ENCODE measurements at regions not wholly inside any gene's neighbourhood (a gene's known extent, or its start where the extent isn't known, plus 50 kb on each side); places are given as distances from the start of the nearest gene placed in this dataset.

DNA sequence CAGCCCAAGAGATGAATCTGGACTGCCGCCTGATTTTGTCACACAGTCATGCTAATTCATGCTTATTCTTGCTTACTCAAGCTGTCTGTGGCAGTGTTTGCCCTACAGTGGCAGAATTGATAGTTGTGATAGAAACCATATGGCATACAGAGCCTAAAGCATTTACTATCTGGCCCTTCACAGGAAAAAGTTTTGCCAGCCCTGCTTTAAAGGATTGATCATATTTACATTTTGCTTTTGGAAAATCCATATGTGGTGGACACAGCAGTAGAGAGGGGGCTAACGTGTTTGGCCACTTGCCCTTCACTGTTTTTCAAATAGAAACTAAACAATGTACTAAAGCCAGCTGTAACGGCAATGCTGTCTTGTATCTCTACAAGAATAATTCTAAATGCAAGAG is 974.0 kb upstream of the GHITM start:
- DNase-seq (ENCODE audit: low read depth), result no peak

DNA sequence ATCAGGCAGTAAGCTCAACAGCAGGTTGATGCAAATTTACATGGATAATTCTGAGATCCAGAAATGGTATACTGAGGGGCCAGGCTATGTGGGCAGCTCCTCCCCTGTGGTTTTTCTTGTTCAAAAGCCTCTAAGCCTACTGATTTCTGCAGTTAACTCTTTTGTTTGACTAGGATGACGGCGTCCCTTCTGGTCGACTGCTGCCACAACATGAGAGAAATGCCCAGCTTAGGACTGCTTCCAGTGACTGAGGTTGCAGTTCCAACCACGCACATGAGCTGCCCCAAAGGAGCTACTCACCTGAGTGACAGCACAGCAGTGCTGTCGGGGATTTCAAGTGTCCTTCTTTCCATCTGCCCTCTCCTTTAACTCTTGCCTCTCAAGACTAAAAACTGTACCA is 973.0 kb upstream of the GHITM start:
- peak; percentile 0 for DNase-seq (ENCODE audit: low read depth)

GRCh38 chr10:83167081-83167480 is 972.2 kb upstream of the GHITM start:
- DNase-seq (ENCODE audit: low read depth), result no peak

DNA sequence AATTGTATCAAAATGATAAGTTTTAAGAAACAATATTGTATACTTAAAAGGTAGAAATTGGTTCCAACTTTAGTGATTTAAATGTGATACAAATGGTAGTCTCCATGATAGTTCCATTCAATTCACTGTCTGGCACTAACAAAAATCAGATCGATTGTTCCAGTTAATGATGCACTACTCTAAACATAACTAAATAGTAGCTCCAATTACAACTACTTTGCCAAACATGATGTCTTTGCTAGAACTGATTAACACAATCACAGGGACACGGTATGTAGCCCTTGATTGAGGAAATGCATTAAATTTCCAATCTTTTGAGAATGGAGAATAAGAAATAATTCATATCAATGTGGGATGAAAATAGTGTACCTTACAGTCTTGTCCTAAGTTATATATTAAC is 962.4 kb upstream of the GHITM start:
- DNase-seq (ENCODE audit: low read depth), result no peak

DNA sequence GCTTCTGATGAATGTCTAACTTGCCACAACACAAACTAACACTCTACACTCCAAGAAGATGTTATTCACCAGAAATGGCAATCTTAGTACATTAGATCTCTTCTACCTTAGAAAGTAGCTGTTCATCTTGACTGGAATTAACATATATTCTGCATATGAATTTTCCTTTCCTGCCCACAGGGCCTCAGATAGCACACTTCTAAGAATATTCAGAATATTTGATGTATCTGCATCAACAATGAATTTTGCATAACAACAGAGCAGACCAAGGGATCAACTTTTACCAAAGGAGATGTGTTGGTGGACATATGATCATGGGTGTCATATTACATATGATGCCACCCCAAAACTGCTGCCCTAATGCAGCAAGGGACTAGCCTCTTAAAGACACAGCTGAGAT is 960.8 kb upstream of the GHITM start:
- no peak for DNase-seq (ENCODE audit: low read depth)

GRCh38 chr10:83179371-83179770 is 959.9 kb upstream of the GHITM start:
- no peak for DNase-seq (ENCODE audit: low read depth)

DNA sequence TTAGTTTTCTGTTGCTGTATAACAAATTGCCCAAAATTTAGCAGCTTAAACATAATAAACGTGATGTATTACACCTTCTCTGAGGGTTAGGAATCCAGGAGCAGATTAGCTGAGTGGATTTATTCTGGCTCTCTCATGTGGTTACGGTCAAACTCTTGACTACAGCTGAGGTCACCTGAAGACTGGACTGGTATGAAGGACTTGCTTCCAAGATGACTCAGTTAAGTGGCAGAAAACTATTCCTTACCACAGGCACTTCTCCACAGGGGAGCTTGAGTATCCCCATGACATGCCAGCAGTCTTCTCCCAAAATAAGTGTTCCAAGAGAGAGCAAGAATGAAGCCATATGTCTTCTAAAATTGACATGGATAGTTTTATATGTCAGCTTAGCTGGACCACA is 957.2 kb upstream of the GHITM start:
- no peak for DNase-seq (ENCODE audit: low read depth)

GRCh38 chr10:83184641-83185040 is 954.7 kb upstream of the GHITM start:
- no peak for DNase-seq (ENCODE audit: low read depth)

DNA sequence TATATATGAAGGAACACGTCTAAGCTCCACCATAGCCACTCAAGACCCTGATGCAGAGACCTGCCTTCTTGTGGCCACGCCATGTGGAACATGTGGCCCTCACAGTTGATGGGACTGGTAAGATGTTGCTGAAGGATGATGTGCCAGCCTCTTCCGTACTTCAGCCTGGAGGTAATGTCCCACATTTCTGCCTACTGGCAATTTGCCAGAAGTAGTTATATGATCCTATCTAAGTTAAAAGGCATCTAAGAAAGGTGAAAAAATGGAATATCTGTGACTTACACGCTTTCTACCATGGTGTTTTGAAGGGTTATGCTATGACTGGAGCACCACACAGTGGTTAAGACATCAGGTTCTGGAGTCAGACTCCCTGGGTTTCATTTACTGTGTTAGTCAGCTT is 948.7 kb upstream of the GHITM start:
- no peak for DNase-seq (ENCODE audit: low read depth)

DNA sequence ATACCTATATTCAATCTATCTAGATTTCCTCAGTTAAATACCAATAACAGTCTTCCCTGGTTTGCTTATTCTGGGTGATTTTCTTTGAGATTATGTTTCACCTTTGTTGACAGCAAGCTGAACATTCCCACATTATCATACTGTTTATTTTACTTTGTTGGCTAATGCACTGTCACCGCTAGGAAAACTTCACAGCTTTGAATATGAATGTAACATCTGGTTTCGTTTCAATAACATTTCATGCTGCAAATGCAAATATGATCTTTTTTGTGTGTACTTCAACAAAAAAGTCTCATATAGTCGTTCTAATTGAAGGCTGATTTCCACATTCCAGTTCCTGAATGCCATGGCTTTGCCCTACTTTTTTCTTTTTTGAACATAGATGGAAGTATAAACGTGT is 946.3 kb upstream of the GHITM start:
- DNase-seq (ENCODE audit: low read depth), result no peak

DNA sequence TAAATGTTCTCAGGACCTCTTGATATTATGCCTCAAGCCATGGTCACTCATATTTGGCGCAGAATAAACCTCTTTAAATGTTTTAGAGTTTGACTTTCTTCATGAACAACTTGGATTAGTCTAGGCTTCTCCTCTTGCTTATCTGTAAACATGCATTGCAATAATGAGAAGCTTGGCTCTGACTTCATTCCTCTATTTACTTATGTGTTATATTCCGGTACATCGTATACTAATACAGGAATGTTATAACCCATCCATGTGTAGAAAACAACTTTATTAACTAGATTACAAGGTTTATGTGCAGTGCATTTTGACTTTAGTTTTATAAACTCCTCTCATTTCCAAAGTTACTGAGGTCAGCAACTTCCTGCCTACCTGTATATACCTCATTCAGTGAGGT is 944.3 kb upstream of the GHITM start:
- DNase-seq (ENCODE audit: low read depth), result no peak

GRCh38 chr10:83199374-83199773 is 939.9 kb upstream of the GHITM start:
- DNase-seq (ENCODE audit: low read depth), result no peak

- no peak for DNase-seq (ENCODE audit: low read depth)
Measured at GRCh38 chr10:83205861-83206260, 933.4 kb upstream of the GHITM start.

DNA sequence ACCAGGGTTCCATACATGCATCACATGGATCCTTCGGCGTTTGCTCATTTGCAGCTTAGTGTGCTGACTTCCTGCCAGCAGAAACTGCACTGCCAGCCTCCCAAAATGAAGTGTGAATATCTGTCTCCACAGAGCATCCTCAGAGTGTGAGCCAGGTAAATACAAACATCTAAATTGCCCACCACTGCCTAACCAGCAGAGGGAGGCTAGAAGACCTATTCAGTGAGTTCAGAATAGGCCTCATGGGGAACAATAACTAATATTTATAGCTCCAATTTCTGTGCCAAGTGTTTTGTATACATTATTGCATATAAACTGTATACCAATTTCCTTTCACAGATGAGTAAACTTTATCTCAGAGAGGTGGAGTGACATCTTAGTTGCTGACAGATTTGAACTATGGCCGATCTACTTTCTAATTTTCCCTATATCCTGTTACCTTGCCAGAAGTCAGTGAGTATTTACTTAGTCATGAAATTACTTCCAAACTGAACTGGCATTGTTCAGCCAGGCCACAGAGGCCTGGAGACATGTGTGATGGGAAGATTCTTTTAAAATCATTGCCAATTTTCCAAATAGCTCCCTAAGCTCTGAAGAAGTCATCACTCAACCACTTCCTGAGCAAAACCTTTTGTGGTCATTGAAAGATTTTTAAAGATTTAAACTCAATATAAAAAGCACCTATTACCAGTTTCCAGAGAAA is 926.5 kb upstream of the GHITM start:
- DNase-seq (ENCODE audit: low read depth), result peak; percentile 20

DNA sequence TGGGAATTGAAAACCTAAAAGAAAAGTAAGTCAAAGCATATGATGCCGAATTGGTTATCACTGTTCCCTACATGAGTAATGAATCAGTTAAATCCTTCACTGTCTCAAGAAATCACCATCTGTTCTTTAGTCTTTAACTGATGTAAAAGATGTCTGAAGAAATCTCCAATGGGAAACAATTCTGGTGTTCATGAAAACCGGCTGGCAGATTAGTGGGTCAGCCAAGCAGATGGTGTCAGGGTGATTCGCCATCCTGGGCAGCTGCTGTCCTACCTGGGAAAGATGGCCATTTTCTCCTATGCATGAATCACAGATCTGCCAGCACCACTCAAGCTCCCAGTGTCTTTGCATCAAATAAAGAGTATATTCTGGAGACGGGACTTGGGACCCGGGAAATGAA is 925.2 kb upstream of the GHITM start:
- no peak for DNase-seq (ENCODE audit: low read depth)

DNA sequence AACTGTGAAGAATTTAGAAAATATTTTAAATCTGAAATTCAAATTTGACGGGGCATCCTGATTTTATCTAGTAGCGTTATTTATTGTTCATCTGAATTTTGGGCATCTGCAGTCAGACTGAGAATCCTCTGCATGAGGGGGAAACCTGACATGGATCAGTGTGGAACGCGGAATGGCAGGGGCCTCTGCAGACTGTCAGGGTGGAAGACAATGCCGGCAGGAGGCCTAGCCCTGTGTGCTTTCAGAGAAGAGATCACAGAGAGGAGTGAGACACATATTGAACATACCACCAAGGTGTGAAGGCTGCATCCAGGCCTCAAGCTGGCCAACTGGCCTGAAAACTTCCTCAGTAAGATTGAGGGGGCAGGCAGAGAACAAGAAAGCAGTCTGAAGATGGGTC is 921.1 kb upstream of the GHITM start:
- no peak for DNase-seq (ENCODE audit: low read depth)

GRCh38 chr10:83222300-83222699 is 917.0 kb upstream of the GHITM start:
- DNase-seq (ENCODE audit: low read depth), result no peak

- DNase-seq (ENCODE audit: low read depth), result no peak
Measured at GRCh38 chr10:83222832-83223742, 916.2 kb upstream of the GHITM start.

GRCh38 chr10:83225781-83226180 is 913.5 kb upstream of the GHITM start:
- no peak for DNase-seq (ENCODE audit: low read depth)

GRCh38 chr10:83229991-83230390 is 909.3 kb upstream of the GHITM start:
- DNase-seq (ENCODE audit: low read depth), result no peak

DNA sequence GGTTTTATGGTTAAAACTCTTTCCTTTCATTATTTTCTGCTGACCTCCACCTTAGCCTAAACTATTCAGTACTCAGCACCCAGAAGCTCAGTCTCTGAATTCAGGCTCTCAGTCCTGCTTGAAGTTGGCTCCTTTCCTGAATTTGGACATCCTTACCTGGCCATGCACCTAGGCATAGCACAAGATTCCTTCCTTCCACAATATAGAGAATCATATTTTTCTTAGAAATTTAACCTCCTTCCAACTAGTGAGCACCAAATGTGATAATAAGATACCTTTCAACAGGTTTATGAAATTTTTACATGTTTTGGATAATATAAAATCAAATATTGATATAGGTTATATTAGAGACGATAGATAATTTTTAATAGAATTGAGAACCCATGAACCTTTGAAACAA is 905.6 kb upstream of the GHITM start:
- DNase-seq (ENCODE audit: low read depth), result no peak

DNA sequence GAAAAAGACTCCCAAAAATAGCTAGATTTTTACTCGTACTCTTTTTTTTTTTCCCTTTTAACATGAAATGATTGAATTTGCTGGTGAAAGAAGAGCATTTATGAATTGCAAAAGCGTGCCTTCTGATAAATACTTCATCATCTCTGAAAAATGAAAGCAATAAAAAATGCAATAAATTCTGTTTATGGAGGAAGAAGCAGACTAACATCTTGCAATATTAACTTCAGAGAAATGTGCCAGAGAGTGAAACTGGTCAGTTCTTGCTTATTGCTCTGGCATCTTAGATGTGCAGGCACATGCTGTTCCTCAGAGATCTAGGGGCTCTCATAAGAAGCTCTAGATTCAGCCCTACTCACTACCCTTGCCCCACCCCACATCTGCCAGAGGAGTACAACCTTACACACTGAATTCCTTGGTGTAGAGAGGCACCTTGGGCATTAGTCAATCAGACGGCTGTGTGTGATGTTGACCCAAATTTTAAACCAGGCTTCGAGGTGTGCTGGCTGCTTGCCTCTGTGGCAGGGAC is 891.1 kb upstream of the GHITM start:
- no peak for DNase-seq (ENCODE audit: low read depth)

- no peak for DNase-seq (ENCODE audit: low read depth)
Measured at GRCh38 chr10:83250396-83250795, 888.9 kb upstream of the GHITM start.

All from ELR (cell line).